WERI-Rb-1 (cell line): ENCODE measurements at regions not wholly inside any gene's neighbourhood (a gene's known extent, or its start where the extent isn't known, plus 50 kb on each side); places are given as distances from the start of the nearest gene placed in this dataset.

ENCODE experiments used
- DNase-seq: peaks from one replicate; pipeline ENCODE4 v3.0.0-alpha.2; 2020
- H3K27ac ChIP-seq: fragments of 250-450 bp; sonication (Bioruptor Pico); 2 replicates; pipeline ENCODE4 v1.5.1; 2020; ENCODE audit warnings: mild to moderate bottlenecking, moderate library complexity
- H3K27me3 ChIP-seq: fragments of 250-450 bp; sonication (Bioruptor Pico); 2 replicates; pipeline ENCODE4 v1.5.1; 2021; ENCODE audit warnings: mild to moderate bottlenecking, low read depth, moderate library complexity; ENCODE audit not compliant: insufficient read depth, severe bottlenecking
- H3K36me3 ChIP-seq: fragments of 250-450 bp; sonication (Bioruptor Pico); 2 replicates; pipeline ENCODE4 v1.5.1; 2020; ENCODE audit warnings: mild to moderate bottlenecking, moderate library complexity
- H3K4me3 ChIP-seq: 2 replicates; pipeline ENCODE4 v1.5.1; 2011; ENCODE audit warnings: low read depth, mild to moderate bottlenecking, control low read depth, low read length
- H3K9me3 ChIP-seq: fragments of 250-450 bp; sonication (Bioruptor Pico); 2 replicates; pipeline ENCODE4 v1.5.1; 2021; ENCODE audit warnings: mild to moderate bottlenecking, moderate library complexity; ENCODE audit not compliant: severe bottlenecking
- CTCF ChIP-seq: IDR thresholded peaks from 2 replicates; pipeline ENCODE4 v1.5.1; 2011; ENCODE audit warnings: low read depth, mild to moderate bottlenecking, control low read depth, inconsistent platforms, low read length

GRCh38 chr2:129812654-129813053 lies 166.8 kb upstream of the RAB6C start:
- no peak for DNase-seq
- H3K36me3 ChIP-seq: no peaks in the 10 kb centered on the region
- TF ChIP-seq CTCF: no peak
- no peak overlapping the region for H3K4me3 ChIP-seq
- no peaks in the 10 kb centered on the region for H3K27me3 ChIP-seq
- H3K9me3 ChIP-seq: peaks cover 13% of the 10 kb centered on the region
- no peak overlapping the region for H3K27ac ChIP-seq

DNA sequence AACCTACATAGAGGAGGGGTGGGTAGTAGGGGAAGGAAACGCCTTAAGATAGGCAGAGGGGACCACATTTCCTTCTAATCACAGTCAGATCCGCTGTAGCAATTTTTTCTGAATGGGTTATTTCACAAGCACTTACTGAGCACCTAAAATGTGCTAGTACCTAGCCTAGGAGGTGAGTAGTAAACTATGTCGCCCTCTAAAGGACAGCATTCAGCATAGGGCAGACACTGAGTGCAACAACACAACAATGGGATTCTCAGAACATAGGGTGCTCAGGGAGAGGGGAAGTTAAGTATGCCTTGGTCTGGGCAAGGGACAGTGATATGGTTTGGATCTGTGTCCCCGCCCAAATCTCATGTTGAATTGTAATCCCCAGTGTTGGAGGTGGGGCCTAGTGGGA lies 166.1 kb upstream of the RAB6C start:
- no peaks in the 10 kb centered on the region for H3K36me3 ChIP-seq
- no peak overlapping the region for H3K27ac ChIP-seq
- no peaks in the 10 kb centered on the region for H3K27me3 ChIP-seq
- peaks cover 13% of the 10 kb centered on the region for H3K9me3 ChIP-seq
- no peak for DNase-seq
- no peak overlapping the region for H3K4me3 ChIP-seq
- peak; percentile 57 for TF ChIP-seq CTCF

DNA sequence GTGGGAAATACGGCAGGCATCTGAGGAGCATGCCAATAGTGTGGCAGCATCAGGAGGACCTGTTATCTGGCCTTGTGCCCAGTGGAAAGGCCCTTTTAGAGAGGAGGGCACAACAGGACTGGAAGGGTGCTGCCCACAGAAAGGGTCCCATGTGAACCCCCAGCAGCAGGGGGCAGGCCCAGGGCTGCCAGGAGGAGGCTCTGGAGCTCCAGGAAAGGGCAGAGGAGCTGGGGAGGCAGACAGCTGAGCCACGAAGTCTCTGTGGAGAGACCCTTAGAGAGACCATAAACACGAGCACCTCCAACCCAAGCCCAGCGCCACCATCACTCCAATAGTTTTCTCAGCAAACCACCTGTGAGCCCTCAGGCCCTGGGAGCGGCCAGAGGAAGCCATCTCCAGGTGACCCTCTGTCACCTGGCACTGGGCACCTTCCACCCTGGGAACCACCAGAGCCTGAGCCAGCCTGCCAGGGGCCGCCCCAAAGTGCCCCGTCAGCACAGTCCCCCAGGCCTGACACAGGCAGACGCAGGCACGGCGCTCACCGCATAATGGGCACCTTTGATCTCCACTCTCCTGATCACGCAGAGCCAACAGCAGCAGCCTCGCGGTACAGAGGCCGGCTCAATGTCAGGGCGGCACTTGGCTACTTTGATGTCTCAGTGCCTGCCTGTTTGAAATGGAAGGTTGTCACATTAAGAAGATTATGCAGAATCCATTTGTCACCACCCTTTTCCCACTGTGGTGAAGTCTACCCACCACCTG lies 162.5 kb upstream of the RAB6C start:
- peak; percentile 71 for DNase-seq
- Histone ChIP-seq H3K4me3 (no peak overlapping the region), H3K9me3 (peaks cover 13% of the 10 kb centered on the region), H3K27me3 (no peaks in the 10 kb centered on the region), H3K36me3 (no peaks in the 10 kb centered on the region), H3K27ac (no peak overlapping the region; the same call in 1 of the 2 replicates)
- TF ChIP-seq CTCF: no peak

DNA sequence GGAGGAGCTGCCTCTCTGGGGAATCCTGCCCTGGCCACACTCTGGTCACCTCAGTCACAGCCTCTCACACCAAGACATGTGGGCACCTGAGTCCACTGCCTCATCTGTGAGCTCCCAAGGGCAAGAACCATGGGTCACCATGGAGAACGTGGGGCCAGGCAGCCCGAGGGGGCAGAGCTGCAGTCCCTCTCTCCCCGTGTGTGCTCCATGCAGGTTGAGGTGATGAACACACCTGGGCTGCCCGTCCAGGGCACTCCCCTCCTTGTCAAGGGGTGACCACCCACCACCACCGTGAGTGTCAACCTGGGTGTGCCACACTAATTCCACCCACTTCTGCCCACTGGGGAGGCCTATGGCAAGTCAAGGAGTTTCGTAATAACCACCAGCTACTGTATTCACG lies 159.6 kb upstream of the RAB6C start:
- Histone ChIP-seq H3K27ac (no peak overlapping the region), H3K27me3 (no peaks in the 10 kb centered on the region), H3K36me3 (no peaks in the 10 kb centered on the region), H3K9me3 (peaks cover 12% of the 10 kb centered on the region), H3K4me3 (no peak overlapping the region)
- no peak for TF ChIP-seq CTCF
- no peak for DNase-seq

DNA sequence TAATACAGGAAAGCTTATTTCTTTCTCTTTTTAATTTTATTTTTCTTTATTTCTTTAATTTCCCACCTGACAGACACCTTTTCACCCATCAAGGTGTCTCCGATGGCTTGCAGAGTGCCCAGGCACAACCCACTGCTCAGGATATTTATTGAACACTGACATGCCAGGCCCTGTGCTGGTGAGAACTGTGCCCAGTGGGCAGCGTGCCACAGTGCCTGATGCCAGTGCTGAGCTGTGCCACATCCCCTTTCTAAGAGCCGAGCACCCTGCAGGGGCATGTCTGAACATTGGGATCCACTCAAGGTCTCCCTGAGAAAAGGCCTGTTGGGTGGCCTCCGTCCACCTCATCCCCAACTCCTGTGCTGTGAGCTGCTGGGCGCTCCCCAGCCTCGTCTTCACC lies 158.6 kb upstream of the RAB6C start:
- Histone ChIP-seq H3K27ac (no peak overlapping the region), H3K9me3 (peaks cover 2% of the 10 kb centered on the region), H3K4me3 (no peak overlapping the region), H3K27me3 (no peaks in the 10 kb centered on the region), H3K36me3 (no peaks in the 10 kb centered on the region)
- no peak for TF ChIP-seq CTCF
- DNase-seq: no peak

- Histone ChIP-seq H3K27me3 (no peaks in the 10 kb centered on the region), H3K4me3 (no peak overlapping the region), H3K9me3 (no peaks in the 10 kb centered on the region), H3K36me3 (no peaks in the 10 kb centered on the region), H3K27ac (no peak overlapping the region)
- no peak for DNase-seq
- TF ChIP-seq CTCF: no peak
Measured at GRCh38 chr2:129821445-129821844, 158.0 kb upstream of the RAB6C start.
